Activated T-helper 1 cell treated with anti-CD3 and anti-CD28 coated beads, Interleukin-12 subunit alpha, Interleukin-12 subunit beta, Interleukin-2, Interleukin-4 antibody, amounts not matched to agents 30 ng/mL and 10 ng/mL and 1 ng/mL, durations not matched to agents 14 hours and 24 hours and 36 hours (primary cell): ENCODE measurements at regions not wholly inside any gene's neighbourhood (a gene's known extent, or its start where the extent isn't known, plus 50 kb on each side); places are given as distances from the start of the nearest gene placed in this dataset.
"Not testable (repeated sequence)": the region's sequence is repeated elsewhere in the genome, so short reads cannot be mapped to it uniquely, and the experiment has no call there.

Experiments
- DNase-seq: peaks from one replicate; pipeline ENCODE4 v3.0.0; 2021; ENCODE audit warnings: low spot score
- H3K27ac Mint-ChIP-seq: one replicate; pipeline ENCODE4 v1.8.0; 2021; ENCODE audit warnings: mild to moderate bottlenecking, mixed read lengths
- H3K27me3 Mint-ChIP-seq: one replicate; pipeline ENCODE4 v1.8.0; 2022; ENCODE audit warnings: mild to moderate bottlenecking, moderate library complexity, mixed read lengths; ENCODE audit not compliant: insufficient read depth
- H3K36me3 Mint-ChIP-seq: one replicate; pipeline ENCODE4 v1.8.0; 2021; ENCODE audit warnings: low read depth, mixed read lengths
- H3K4me1 Mint-ChIP-seq: one replicate; pipeline ENCODE4 v1.8.0; 2021; ENCODE audit warnings: low read depth, mixed read lengths
- H3K4me3 Mint-ChIP-seq: one replicate; pipeline ENCODE4 v1.8.0; 2021; ENCODE audit warnings: mild to moderate bottlenecking, moderate library complexity, mixed read lengths
- H3K9me3 Mint-ChIP-seq: one replicate; pipeline ENCODE4 v1.8.0; 2021; ENCODE audit warnings: mixed read lengths
- intact Hi-C: fragments of 100-400 bp; cut with micrococcal nuclease; formaldehyde crosslinking; loops from one replicate; pipeline ENCODE4 v1.15.1; 2024

DNA sequence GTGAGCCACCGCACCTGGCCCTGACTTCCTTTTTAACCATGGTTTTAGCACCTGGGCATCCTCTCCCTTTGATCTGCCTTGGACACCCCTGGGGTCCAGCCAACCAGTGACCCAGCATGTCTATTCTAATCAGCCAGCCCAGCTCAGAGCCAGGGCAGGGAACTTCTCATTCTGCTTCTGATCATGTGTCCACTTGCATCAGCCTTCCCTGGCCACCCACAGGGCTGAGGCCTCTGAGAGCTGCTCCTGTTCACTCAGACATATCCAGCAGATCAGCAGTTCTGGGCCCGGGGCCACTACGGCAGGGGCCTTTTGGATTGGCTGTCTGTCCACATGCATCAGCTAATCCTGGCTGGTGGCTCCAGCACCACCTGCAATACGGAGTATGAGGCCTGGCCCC is 117.9 kb upstream of the MAP1LC3B2 start:
- Mint-ChIP-seq H3K27me3 (no peaks in the 10 kb centered on the region), H3K9me3 (no peaks in the 10 kb centered on the region)
- intact Hi-C loops: no loop called here

DNA sequence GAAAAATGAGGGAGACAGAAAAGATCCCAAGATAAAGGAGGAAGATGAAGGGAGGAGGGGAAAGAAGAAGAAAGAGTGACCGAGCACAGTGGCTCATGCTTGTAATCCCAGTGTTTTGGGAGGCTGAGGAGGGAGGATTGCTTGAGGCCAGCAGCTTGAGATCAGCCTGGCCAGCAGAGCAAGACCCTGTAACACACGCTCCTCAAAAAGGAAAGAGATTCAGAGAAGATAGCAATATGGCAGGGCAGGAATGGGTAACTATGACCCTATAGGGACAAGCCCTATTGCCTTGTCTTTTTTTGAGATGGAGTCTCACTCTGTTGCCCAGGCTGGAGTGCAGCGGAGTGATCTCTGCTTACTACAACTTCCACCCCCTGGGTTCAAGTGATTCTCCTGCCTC is 116.9 kb upstream of the MAP1LC3B2 start:
- no peak overlapping the region for H3K27ac Mint-ChIP-seq
- intact Hi-C loops: no loop called here
- DNase-seq: no peak
- no peaks in the 10 kb centered on the region for H3K9me3 Mint-ChIP-seq
- H3K4me1 Mint-ChIP-seq: no peaks in the 10 kb centered on the region
- no peaks in the 10 kb centered on the region for H3K27me3 Mint-ChIP-seq
- H3K4me3 Mint-ChIP-seq: no peak overlapping the region
- no peaks in the 10 kb centered on the region for H3K36me3 Mint-ChIP-seq

More for the DNA sequence above, 117.9 kb upstream of the MAP1LC3B2 start:
- no peak for DNase-seq
- Mint-ChIP-seq H3K4me1 (no peaks in the 10 kb centered on the region), H3K36me3 (no peaks in the 10 kb centered on the region), H3K27ac (no peak overlapping the region), H3K4me3 (no peak overlapping the region)

DNA sequence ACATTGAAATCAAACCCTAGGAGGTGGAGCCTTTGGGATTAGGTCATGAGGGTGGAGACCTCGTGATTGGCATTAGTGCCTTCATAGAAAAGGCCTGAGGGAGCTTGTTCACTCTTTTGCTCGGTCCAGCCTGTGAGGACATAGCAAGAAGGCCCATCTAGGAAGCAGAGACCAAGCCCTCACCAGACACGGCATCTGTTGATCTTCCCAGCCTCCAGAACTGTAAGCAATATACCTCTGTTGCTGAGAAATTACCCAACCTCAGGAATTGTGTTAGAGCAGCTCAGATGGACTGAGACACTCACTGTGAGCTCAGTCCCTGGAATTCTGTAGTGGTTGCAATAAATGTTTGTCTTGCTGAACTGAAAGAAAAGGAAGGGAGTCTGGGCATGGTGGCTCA is 116.2 kb upstream of the MAP1LC3B2 start:
- H3K27me3 Mint-ChIP-seq: no peaks in the 10 kb centered on the region
- intact Hi-C loops: no loop called here
- DNase-seq: no peak
- no peaks in the 10 kb centered on the region for H3K36me3 Mint-ChIP-seq
- H3K27ac Mint-ChIP-seq: no peak overlapping the region
- no peaks in the 10 kb centered on the region for H3K9me3 Mint-ChIP-seq
- no peak overlapping the region for H3K4me3 Mint-ChIP-seq
- no peaks in the 10 kb centered on the region for H3K4me1 Mint-ChIP-seq

DNA sequence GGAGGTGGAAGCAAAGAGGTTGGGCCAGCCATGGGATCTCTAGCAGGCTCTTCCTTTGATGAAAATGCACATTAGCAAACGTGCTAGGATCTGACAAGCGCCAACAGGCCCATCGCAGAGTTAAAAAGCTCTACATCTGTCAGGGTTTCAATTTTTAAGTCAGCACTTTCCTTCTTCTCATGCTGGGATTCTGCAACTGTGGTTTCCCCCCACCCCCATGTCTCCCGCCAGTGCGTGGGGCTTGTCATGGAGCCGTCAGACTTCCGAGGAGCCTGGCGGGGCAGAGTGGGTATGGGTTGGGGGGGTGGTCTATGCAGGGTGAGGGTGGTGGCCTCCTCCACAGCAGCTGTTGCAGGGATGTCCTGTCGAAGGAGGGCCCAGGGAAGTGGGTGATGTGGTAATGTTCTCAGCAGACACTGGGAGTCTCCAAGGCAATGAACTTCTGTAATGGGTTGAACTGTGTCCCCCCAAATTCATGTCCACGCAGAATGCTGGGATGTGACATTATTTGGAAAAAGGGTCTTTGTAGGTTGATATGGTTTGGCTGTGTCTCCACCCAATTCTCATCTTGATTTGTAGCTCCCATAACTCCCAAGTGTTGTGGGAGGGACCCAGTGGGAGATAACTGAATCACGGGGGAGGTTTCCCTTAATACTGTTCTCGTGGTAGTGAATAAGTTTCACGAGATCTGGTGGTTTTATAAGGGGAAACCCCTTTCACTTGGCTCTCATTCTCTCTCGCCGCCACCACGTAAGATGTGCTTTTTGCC is 115.2 kb upstream of the MAP1LC3B2 start:
- no peak overlapping the region for H3K27ac Mint-ChIP-seq
- DNase-seq: no peak
- H3K36me3 Mint-ChIP-seq: no peaks in the 10 kb centered on the region
- H3K4me3 Mint-ChIP-seq: no peak overlapping the region
- H3K9me3 Mint-ChIP-seq: no peaks in the 10 kb centered on the region
- no peaks in the 10 kb centered on the region for H3K27me3 Mint-ChIP-seq
- no peaks in the 10 kb centered on the region for H3K4me1 Mint-ChIP-seq
- intact Hi-C loops: no loop called here

DNA sequence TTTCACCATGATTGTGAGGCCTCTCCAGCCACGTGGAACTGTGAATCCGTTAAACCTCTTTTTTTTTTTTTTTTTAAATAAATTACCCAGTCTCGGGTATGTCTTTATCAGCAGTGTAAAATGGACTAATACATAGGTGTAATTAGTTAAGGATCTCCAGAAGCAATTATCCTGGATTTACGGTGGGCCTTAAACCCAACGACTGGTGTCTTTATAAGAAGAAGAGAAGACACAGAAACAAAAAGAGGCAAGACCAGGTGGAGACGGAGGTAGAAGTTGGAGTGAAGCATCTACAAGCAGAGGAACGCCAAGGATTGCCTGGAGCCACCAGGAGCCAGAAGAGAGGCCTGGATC is 114.6 kb upstream of the MAP1LC3B2 start:
- intact Hi-C loops: no loop called here
- Mint-ChIP-seq H3K27ac (no peak overlapping the region), H3K4me3 (no peak overlapping the region), H3K9me3 (no peaks in the 10 kb centered on the region), H3K27me3 (no peaks in the 10 kb centered on the region), H3K36me3 (no peaks in the 10 kb centered on the region), H3K4me1 (no peaks in the 10 kb centered on the region)
- DNase-seq: no peak

DNA sequence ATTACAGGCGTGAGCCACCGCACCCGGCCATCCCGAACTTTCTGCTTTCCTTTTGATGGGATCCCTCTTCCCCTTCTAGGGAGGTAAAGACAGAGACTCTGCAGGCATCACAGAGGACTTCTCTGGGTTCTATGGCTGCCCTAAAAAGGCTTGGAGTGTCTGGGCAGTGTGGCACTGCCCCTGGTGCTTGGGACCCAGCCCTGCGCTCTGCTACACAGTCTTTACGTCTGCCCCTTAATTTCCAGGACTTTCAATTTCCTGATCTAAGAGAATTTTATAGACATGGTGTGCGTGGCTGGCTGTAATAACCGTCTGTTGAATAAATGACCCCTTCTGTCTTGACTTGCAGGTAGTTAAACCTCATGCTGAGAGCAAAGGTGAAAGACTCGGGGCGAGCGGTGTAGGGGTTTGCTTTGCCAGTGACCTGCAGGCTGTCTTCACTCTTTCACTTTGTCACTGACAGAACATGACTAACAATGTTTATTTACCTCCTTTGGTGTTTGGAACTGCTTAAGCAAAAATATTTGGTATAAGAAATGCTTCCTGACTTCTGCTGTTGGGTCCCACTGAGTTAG is 110.9 kb upstream of the MAP1LC3B2 start:
- intact Hi-C loops: no loop called here
- no peak overlapping the region for H3K4me3 Mint-ChIP-seq
- H3K9me3 Mint-ChIP-seq: no peaks in the 10 kb centered on the region
- no peak overlapping the region for H3K27ac Mint-ChIP-seq
- no peaks in the 10 kb centered on the region for H3K4me1 Mint-ChIP-seq
- H3K36me3 Mint-ChIP-seq: no peaks in the 10 kb centered on the region
- no peaks in the 10 kb centered on the region for H3K27me3 Mint-ChIP-seq
- DNase-seq: no peak

DNA sequence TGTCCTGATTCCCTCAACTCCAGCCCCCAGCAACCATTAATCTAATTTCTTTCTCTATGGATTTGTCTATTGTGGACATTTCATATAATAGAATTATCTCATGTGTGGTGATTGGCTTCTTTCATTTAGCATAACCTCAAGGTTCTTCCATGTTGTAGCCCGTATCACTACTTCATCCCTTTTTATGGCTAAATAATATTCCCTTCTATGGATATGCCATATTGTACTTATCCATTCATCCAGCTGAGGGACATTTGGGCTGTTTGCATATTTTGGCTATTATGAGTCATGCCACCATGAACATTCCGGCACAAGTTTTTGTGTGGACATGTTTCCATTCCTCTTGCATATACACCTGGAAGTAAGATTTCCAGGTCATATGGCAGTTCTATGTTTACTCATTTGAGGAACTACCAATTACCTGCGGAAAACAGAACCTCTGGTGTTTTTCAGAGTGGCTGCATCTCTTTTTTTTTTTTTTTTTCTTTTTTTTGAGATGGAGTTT is 108.7 kb upstream of the MAP1LC3B2 start:
- no peaks in the 10 kb centered on the region for H3K9me3 Mint-ChIP-seq
- no peaks in the 10 kb centered on the region for H3K36me3 Mint-ChIP-seq
- intact Hi-C loops: no loop called here
- no peak overlapping the region for H3K4me3 Mint-ChIP-seq
- H3K4me1 Mint-ChIP-seq: no peaks in the 10 kb centered on the region
- no peak overlapping the region for H3K27ac Mint-ChIP-seq
- no peak for DNase-seq
- no peaks in the 10 kb centered on the region for H3K27me3 Mint-ChIP-seq

DNA sequence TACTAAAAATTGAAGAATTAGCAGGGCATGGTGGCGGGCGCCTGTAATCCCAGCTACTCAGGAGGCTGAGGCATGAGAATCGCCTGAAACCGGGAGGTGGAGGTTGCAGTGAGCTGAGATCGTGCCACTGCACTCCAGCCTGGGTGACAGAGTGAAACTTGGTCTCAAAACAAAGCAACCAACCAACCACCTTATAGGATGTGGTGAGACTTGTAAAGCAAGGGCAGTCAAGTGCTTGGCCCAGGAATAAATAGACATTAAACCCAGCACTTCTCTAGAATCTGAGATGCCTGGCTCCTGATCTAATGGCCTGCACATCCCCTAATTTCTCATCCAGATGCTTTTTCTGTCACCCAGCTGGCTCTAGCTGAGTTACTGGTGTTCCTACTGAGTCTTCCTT is 106.2 kb upstream of the MAP1LC3B2 start:
- H3K4me3 Mint-ChIP-seq, H3K27ac Mint-ChIP-seq, H3K9me3 Mint-ChIP-seq, intact Hi-C loops, H3K4me1 Mint-ChIP-seq, H3K27me3 Mint-ChIP-seq, DNase-seq, H3K36me3 Mint-ChIP-seq: not testable (repeated sequence)

DNA sequence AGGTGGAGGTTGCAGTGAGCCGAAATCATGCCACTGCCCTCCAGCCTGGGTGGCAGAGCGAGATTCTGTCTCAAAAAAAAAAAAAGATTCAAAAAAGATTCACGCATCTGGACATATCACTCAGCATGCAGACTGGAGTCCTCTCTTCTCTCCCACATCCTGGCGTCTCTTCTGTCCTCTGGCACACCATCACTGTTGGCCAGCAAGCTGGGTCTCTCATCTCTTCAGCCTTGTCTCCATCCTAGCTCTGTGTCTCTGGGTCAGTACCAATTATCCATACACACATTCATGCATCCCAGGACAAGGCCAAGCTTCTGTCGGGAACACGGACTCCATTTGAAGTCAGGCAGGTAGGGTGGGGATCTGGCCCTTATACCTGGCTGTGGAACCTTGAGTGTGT is 105.5 kb upstream of the MAP1LC3B2 start:
- Mint-ChIP-seq H3K27ac (no peak overlapping the region), H3K27me3 (peaks cover 3% of the 10 kb centered on the region), H3K4me1 (no peaks in the 10 kb centered on the region), H3K36me3 (no peaks in the 10 kb centered on the region), H3K9me3 (no peaks in the 10 kb centered on the region), H3K4me3 (no peak overlapping the region)
- no peak for DNase-seq
- intact Hi-C loops: no loop called here

DNA sequence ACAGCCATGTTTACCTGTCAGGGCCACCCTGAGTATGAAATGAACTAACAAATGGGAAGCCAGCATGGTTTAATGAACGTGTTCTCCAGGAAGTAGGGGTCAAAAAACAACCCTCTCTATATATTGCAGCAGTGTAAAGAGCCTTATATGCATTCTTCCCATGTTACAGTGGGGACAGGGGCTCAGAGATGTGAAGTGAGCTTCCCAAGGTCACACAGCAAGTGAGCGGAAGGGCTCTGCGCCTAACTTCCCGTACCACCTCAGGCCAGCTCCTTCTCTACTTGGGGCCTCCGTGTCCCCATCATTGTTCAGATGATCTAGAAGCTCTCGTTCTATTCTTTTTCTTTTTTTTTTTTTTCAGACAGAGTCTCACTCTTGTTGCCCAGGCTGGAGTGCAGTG is 105.1 kb upstream of the MAP1LC3B2 start:
- H3K27ac Mint-ChIP-seq: no peak overlapping the region
- intact Hi-C loops: no loop called here
- H3K27me3 Mint-ChIP-seq: peaks cover 3% of the 10 kb centered on the region
- no peaks in the 10 kb centered on the region for H3K36me3 Mint-ChIP-seq
- H3K4me3 Mint-ChIP-seq: no peak overlapping the region
- H3K9me3 Mint-ChIP-seq: no peaks in the 10 kb centered on the region
- H3K4me1 Mint-ChIP-seq: no peaks in the 10 kb centered on the region
- no peak for DNase-seq

DNA sequence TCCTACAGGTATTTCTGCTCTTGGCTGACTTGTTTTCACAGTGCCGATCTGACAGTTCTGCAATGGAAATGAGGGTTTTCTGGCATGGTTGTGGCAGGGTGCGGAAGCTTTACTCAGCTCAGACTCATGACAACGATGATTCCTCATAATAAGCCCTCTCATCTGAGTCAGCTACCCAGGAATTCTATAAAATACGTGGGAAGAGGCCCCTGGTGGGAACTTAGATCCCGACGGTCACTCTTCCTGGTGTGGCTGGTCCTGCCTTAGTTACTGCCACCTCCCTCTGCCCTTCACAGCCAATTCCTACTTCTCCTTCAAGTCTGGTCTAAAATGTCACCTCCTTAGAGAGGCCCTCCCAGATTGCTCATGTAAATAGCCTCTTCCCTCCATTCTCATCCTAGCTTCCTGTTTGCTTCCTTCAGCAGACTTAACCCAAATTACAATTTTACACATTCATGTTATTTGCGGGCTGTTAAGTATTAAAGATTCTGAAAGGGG is 104.2 kb upstream of the MAP1LC3B2 start:
- no peak for DNase-seq
- Mint-ChIP-seq H3K9me3 (no peaks in the 10 kb centered on the region), H3K36me3 (no peaks in the 10 kb centered on the region), H3K27me3 (peaks cover 3% of the 10 kb centered on the region), H3K4me1 (no peaks in the 10 kb centered on the region), H3K4me3 (no peak overlapping the region), H3K27ac (no peak overlapping the region)
- intact Hi-C loops: no loop called here

DNA sequence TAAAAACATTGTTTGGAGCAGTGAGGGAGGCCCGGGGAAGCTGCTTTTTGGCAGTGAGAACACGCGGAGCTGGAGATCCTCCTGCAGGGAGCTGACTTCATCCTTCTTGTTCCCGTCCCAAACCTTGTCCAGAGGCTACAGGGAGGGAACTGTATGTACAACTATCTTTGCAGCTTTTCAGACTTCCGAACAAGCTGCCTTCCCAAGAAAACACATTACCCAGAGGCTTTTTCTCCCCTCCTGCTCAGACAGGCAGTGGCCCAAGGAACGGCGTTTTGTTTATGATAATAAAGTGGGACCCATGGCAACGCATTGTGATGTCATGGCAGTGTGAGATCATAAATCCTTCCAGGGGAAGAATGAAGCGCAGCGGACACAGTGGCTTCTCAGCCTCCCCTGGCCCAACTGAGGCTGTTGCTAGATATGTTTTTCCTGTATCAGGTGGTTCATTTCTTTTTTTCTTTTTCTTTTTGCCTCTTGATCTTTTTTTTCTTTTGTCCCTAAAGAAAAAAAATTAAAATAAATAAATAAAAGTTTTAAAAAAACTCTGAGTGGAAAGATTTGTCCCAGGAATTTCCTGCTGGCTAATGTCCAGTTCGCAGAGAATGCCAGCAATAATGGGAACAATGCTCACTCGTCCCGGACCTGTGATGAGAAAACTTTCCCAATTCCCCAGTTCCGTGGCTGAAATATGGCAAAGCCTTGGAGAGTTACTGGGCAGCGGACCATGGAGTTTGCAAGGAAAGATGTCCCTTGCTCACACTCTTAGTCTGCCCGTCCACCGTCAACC is 103.4 kb upstream of the MAP1LC3B2 start:
- Mint-ChIP-seq H3K9me3 (no peaks in the 10 kb centered on the region), H3K27ac (no peak overlapping the region), H3K27me3 (peaks cover 3% of the 10 kb centered on the region), H3K4me1 (no peaks in the 10 kb centered on the region), H3K36me3 (no peaks in the 10 kb centered on the region), H3K4me3 (no peak overlapping the region)
- intact Hi-C loops: no loop called here
- no peak for DNase-seq
